Smooth muscle cell of the brain vasculature (primary cell): ENCODE measurements at regions not wholly inside any gene's neighbourhood (a gene's known extent, or its start where the extent isn't known, plus 50 kb on each side); places are given as distances from the start of the nearest gene placed in this dataset.
"Not testable (repeated sequence)": the region's sequence is repeated elsewhere in the genome, so short reads cannot be mapped to it uniquely, and the experiment has no call there.

Source experiments
- DNase-seq: peaks from one replicate; pipeline ENCODE4 v3.0.0-alpha.2; 2012; ENCODE audit warnings: low read depth, low spot score

- DNase-seq: no peak
Observed at GRCh38 chr5:9799606-9800005, 169.5 kb upstream of the TAS2R1 start.

DNA sequence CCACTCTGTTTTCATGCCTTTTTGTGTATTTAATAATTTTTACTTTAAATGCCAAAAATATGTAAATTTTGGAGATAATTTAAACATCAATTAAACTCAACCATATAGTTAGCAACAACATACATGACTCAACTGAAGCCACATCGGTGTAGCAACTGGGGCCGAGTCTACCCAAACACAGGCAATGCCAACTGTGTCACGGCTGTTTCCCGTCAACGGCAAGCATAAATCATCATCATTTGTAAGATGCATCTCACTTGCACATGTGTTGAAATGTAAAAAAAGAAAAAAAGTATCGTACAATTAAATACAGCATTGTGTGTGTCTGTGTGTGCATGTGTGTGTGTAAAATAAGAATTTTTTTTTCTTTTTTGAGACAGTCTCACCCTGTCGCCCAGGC, 160.1 kb upstream of the TAS2R1 start:
- DNase-seq: no peak

DNA sequence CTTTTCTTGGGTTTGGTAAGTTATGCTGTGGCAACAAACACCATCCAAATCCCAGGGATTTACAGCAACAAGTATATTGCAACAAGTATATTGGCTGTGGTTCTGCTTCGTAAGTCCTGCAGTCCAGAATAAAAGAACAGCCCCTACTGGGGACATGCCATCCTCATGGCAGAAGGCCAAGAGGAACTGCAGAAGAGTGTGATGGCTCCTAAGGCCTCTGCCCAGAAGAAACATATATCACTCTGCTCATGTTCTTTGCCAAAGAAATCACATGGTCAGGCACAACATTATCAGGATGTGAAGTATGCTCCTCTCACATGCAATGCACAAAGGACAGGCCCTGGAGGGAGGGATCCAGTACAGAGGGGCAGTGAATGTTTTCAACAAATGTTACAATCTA, 159.6 kb upstream of the TAS2R1 start:
- DNase-seq: no peak

- no peak for DNase-seq
Observed at GRCh38 chr5:9787861-9788600, 157.9 kb upstream of the TAS2R1 start.

GRCh38 chr5:9786380-9787360, 156.5 kb upstream of the TAS2R1 start:
- DNase-seq: no peak

DNA sequence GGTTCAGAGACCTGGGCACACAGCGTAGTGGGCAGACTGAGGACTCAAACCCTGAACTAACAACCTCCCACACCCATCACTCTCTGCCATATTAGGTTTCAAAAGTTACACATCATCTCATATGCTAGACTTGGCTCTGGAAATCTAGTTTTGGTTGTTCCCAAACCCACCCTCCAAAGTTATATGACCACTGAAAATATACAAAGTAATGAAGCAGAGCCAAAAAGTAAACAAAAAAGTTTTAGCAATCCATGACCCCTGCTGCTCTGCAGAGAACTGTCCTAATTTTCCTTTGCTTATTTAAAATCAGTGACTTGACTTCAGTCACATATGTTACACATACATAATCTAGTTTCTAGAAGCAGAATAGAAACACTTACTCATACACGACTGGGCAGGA, 155.6 kb upstream of the TAS2R1 start:
- DNase-seq: no peak

DNA sequence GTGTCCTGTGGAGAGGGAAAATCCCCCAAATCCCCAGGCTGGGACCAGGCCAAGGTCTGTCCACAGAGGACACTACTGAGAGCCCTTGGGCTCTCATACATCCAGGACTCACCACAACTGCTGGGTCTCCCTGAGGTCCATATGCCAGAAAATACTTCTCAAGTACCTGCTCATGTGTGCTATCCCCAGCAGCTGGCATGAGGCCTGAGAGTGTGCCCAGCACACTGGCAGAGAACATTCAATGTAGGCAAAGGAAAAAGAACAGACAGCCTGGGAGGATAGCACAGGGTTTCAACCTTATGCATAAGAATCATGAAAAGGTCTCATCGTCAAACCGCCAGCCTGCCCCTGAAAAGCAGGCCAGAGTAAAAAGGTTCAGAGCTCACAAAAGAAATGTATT, 154.1 kb upstream of the TAS2R1 start:
- no peak for DNase-seq

GRCh38 chr5:9782826-9783560, 152.8 kb upstream of the TAS2R1 start:
- DNase-seq: no peak

DNA sequence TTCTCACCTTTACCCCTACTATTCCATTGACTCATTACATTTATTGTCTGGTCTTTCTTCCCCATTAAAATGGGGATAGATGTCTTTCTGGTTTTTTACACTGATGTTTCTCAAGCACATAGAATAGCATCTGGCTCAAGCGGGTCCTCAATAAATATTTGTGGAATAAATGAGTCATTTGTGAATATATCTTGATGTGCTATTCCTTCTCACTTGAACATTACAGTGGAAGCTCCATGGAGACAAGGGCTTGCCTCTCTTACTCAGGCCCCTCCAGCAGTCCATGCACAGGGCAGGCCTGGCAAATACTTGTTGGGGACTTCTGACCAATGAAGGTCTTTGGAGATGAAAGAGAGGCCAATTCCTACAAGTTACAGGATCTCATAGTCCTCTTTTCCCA, 151.7 kb upstream of the TAS2R1 start:
- DNase-seq: no peak

DNA sequence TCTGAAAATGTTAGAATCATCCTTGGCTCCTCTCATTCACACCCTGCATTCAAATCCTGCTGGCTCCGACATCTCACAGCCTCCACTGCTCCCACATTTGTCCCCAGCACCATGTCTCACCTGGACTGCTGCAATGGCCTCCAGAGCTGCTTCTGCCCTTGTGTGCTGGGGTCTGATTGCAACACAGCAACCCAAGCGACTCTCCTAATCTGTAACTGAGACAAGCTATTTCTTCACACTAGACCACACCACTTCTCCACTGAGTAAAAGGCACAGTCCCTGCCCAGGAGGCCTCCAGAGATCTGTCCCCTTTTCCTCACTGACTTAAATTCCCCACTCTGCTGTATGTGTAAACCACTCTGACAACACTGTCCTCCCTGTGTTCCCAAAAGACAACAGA, 151.1 kb upstream of the TAS2R1 start:
- no peak for DNase-seq

DNA sequence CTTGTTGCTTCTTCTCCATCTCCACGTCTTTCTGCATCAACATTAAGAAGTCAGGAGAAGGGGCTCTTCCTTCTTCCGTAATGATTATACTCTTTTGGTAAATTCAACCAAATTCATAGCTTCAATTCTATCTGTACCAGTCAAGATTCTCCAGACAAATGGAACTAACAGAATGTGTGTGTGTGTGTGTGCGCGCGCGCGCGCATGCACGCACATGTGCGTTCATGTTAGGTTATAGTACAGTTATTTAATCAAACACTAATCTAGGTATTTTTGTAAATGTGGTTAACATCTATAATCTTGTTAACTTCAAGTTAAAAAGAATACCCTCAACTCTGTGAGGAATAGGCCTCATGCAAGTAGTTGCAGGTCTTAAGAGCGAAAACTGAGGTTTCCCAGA, 150.3 kb upstream of the TAS2R1 start:
- no peak for DNase-seq

DNA sequence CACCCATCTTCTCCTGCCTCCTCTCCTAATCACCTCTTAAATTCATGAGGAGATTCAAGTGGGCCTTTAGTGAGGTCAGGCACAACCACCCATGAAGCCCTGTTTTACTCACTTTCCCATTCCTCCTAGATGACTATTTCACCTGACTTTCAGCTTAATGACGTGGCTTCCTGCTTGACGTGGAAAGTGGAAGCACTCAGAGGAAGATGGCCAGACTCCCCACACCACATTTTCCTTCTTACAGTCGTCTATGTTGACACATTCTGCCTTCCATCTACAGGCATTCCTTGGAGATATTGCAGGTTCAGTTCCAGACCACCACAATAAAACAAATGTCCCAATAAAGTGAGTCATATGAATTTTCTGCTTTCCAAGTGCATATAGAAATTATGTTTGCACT, 146.4 kb upstream of the TAS2R1 start:
- DNase-seq: no peak

DNA sequence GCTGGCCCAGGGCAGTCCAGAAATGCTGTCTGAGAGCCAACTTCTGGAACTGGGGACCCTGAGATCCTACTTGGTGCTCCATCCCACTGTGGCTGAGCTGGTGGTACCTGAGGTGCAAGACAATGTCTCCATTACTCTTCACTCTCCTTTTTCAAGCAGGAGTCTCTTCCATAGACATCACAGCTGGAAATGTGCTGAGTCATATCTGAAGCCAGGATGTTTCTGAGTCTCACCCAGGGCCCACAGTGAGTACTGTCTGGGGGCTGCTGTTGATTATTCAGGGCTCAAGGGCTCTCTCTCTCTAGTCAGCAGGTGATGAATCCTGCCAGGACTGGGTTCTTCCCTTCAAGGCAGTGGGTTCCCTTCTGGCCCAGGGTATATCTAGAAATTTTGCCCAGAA, 145.2 kb upstream of the TAS2R1 start:
- no peak for DNase-seq

DNA sequence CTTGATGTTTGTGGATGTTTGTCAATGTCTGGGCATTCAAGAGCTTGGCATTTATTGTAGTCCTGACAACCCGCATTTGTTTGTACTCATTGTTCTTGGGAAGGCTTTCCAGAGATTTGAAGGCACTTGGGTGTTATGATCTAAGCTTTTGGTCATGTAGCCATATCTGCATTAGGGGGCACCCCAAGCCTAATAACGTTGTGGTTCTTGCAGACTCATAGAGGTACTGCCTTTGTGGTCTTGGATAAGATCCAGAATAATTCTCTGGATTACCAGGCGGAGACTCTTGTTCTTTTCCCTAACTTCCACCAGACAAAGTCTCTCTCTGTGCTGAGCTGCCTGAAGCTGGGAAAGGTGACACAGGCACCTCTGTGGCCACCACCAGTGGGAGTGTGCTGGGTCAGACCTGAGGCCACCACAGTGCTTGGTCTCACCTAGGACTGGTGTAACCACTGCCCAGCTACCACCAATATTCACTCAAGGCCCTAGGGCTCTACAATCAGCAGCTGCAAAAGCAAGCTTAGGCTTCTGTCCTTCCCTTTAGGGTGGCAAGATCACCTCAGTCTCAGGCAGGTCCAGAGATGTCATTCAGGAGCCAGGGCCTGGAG, 144.4 kb upstream of the TAS2R1 start:
- DNase-seq: no peak

- no peak for DNase-seq
Observed at GRCh38 chr5:9771079-9771478, 140.9 kb upstream of the TAS2R1 start.

GRCh38 chr5:9766581-9766980, 136.4 kb upstream of the TAS2R1 start:
- DNase-seq: no peak

GRCh38 chr5:9765419-9766140, 135.4 kb upstream of the TAS2R1 start:
- no peak for DNase-seq

DNA sequence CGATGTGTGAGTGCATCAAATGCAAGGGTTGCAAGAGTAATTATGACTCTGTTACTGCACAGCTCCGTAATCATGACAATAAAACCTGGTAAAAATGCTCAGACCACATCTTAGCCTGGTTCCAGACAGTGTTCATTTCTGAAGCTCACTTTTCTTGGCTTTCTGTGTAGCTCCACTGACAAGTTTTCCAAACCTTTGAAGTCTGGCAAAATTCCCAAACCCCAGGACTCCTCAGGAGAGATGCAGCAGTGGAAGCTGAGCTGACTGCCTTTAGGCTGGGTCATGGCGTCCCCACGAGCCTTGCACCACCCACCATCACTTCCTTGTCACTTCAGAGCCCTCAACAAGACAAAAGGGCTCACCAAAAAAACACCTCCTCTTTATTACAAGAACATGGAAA, 131.6 kb upstream of the TAS2R1 start:
- DNase-seq: no peak

GRCh38 chr5:9752670-9753069, 122.5 kb upstream of the TAS2R1 start:
- DNase-seq: not testable (repeated sequence)

- DNase-seq: no peak
Observed at GRCh38 chr5:9743507-9743906, 113.4 kb upstream of the TAS2R1 start.

DNA sequence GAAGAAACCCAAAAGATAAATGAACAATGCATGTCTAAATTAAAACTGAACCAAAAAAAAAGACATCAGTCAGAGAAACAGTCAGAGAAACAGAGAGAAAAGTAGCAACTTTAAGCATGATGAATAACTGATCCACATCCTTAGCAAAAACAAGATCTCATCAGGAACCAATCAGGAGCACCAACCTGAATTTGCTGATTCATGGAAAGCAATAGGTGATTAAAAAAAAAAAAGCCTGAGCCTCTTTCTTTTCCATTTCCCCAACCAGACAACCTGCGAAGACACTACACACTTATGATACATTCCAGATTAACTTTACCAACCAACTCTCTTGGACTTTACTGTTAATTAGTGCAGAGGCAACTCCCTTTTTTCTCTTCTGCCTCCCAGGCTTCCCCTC, 112.7 kb upstream of the TAS2R1 start:
- DNase-seq: no peak
